D341Med (cell line): ENCODE measurements at regions not wholly inside any gene's neighbourhood (a gene's known extent, or its start where the extent isn't known, plus 50 kb on each side); places are given as distances from the start of the nearest gene placed in this dataset.
A peak's percentile ranks its signal among the peaks of the same experiment; 100 is the strongest.

Source experiments
- DNase-seq: peaks from one replicate; pipeline ENCODE4 v3.0.0; 2012; ENCODE audit warnings: low spot score

DNA sequence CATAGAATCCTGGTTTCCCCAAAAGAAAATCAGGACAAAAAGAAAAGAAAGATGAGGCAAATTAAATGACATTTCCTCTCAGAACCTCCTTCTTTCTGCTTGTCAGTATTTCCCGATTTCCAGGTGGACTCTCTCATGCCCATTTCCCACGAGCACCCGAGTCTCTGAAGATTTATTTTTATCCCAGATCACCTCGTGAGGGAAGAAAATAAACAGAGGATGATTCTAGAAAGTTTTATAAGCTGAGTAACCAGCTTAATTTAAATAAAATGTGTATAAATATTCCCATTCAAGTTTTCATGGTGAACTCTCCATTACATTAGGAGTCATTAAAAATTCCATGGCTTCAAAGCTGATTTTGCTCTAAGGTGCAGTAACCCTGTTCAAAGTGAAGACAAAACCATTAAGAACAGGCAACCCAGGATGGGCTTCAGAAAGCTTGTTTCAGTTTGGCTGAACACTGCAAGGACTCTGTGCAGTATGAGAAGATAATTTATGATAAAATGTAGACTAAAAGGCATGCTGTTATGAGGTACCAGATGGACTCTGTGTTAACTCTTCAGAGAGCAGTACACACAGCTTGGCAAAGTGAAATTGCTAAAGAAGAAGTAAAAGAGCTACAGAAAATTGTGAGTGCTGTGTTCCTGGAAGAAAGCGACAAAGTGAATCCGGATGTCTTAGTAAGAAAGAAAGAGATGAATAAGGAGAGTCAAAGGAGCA, 521.3 kb upstream of the LRRN3 start:
- no peak for DNase-seq

DNA sequence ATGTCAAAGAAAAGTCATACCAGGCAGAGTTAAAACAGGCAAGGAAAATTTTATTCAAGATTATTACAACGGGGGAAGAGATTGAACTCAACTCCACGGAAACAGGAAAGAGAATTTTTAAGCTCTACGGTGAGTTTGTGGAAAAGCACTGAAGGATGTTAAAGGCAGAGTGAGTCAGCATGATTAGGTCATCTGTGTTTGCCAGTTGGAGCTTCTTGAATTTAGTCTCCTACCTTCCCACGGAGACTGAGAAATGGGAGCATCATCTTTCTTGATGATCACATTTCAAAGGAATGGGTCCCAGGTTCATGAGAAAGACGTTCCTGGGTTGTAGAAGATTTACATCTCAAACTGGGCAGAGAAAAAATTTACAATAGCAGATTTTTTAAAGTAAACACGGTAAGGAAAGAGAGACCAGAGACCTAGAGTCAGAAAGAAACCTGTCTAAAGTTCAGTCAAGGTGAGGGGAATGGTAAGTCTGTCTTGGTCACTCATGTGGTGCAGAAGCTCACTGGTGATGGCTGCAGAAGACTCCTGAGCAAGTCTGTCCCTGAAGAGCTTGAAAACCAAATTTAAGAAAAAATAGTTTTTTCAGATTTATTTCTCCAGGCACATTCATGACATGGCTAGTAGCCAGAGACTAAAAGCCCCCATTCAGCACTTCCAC, 516.9 kb upstream of the LRRN3 start:
- no peak for DNase-seq

DNA sequence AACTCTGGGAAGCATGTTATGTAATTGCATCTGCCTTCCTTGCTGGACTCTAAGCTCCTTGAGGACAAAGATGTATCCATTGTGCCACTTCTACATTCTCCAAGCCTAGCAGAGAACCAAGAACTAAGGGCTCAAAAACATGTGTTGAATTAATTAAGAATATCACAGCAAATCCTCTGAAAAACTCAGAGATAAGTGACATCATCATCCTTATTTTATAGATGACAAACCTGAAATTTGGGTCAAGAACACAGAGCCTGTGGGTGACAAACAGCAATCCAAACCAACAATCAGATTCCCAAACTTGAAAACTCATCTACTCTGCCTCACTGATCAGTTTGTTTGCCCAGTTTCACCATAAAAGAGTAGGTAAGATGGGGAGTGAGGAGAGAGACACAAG, 503.6 kb upstream of the LRRN3 start:
- no peak for DNase-seq

- no peak for DNase-seq
These were observed 500.5 kb upstream of the LRRN3 start for GRCh38 chr7:110590415-110590814.

DNA sequence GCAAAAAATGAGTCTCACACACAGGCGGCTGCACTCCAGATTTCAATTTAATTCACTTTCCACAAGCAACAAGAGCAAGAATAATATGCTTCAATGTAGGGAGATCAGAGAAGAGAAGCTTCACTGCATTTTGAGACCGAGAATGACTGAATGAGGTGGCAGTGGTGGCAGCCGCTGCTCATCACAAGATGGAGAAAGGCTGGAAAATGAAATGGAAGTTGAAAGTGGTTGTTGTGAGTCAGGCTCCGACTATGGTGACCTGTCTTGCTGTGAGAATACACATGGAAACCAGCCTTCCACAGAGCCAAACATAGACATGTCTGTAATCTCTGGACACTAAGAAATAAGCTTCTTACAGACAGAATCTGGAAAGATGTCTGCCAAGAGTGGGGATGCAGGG, 499.6 kb upstream of the LRRN3 start:
- DNase-seq: no peak

- DNase-seq: no peak
These were observed 498.4 kb upstream of the LRRN3 start for GRCh38 chr7:110592557-110592956.

GRCh38 chr7:110593355-110593754, 497.6 kb upstream of the LRRN3 start:
- no peak for DNase-seq

- DNase-seq: no peak
These were observed 495.2 kb upstream of the LRRN3 start for GRCh38 chr7:110595694-110596093.

DNA sequence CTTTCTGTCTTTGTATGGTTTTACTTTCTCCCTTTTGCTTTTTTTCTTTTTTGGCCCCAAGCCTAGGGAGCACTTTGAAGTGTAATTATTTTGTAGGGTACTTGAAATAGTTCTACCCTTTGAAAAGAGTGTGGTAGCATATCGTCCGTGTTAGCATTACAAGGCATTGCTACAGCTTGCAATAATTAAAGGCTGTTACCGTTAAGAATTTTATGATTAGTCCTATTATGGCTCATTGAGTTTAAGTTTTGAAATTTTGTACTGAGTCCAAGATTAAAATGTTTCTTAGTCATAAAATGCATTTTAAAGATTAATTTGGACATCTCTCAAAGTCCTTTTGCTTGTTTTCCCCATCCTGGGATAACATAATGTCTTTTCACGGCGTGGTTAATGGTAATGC, 490.0 kb upstream of the LRRN3 start:
- no peak for DNase-seq

DNA sequence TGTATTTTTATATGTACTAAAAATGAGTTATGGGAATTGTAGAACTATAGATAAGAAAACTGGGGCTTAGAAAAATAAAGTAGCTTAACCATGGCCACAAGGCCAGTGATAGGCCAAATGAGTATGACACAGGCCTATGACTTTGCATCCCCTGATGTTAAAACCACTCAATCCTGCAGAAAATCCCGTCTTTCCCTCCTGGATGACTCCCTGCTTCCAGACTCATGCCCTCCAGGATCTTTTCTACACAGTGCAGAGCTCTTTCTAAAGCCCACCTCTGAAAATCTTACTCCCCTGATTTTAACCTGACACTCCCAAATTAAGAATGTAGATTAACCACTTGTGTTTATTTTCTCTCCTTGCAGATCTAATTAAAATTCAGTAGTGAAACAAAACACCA, 489.2 kb upstream of the LRRN3 start:
- no peak for DNase-seq

DNA sequence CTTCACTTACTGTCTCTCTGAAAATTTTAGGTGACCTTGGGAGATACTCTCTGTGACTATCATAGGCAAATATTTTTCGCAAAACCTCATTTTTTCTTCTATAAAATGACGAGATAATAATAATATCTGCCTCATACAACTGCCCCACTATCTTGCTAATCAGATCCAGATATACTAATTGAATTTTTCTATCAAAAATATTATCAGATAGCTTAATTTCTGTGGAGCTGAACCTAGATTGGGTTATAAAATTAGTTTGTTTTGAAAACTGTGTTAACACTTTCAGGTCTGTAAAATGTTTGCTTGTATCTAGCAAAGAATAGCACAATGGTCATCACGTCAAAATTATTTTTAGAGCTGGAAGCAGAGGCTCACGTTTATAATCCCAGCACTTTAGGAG, 486.7 kb upstream of the LRRN3 start:
- no peak for DNase-seq

- peak; percentile 45 for DNase-seq
These were observed 486.0 kb upstream of the LRRN3 start for GRCh38 chr7:110604885-110605284.

DNA sequence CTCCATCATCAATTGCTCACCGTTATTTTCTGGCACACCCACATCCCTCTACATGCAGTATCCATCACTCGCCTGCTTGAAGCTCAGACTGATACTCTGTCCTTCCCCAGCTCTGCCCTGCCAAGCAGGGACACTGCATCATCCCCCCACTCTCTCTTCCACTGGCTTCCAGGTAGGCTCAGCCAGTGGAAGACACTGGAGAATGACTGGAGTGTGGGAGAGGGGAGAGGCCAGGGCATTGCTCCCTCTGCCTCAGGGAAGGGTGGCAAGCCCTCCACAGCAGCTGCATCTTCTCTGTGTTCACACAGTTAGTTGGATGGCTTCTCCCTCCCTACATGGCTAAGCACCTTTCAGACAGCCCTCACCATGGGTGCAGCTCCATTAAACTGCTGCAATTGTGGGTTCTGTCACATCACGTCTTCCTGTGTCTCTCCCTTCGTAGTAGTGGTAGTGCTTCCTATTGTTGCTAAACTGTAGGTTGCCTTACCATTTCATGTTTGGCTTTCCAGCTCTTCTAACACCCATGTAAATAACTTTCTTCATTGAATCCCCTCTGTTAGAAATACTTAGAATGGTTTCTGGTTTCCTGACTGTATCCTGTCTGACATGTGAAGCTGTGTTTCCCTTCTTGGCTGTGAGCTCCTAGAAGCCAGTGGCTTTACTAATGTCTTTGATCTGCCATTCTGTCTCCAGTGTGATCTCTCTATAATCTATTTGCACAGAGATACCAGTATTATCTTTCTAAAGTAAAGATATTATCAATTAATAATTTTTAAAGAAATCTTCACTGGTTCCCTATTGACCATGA, 483.7 kb upstream of the LRRN3 start:
- no peak for DNase-seq

GRCh38 chr7:110609336-110609735, 481.6 kb upstream of the LRRN3 start:
- DNase-seq: no peak

- no peak for DNase-seq
These were observed 478.2 kb upstream of the LRRN3 start for GRCh38 chr7:110612680-110613079.
